HG03469 (cell line): ENCODE measurements at regions not wholly inside any gene's neighbourhood (a gene's known extent, or its start where the extent isn't known, plus 50 kb on each side); places are given as distances from the start of the nearest gene placed in this dataset.
"Not testable (repeated sequence)": the region's sequence is repeated elsewhere in the genome, so short reads cannot be mapped to it uniquely, and the experiment has no call there.

Source experiments
- ATAC-seq: cut with Tn5 transposase; IDR thresholded peaks from one replicate; pipeline ENCODE4 v1.9.1; 2021; ENCODE audit warnings: mild to moderate bottlenecking, moderate library complexity, moderate number of reproducible peaks; ENCODE audit not compliant: unreplicated experiment

DNA sequence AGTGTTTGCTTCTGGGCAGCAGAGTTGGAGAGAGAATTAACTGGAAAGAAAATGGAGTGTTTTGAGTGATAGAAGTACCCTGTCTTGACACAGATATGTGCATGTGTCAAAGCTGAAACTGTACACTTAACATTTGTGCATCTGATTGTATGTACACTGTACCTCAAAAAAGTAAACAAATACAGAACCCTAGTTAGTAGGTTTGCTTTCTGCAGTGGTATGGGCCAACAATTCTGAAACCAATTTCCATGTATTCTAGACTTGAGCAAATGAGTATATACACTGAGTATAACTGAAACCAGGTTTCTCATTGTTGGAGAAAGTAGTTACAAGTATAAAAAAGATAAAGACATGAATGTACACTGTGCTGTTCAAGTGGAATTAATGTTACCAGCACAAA is 52.4 kb downstream of the ELAPOR2 start:
- ATAC-seq = no peak

DNA sequence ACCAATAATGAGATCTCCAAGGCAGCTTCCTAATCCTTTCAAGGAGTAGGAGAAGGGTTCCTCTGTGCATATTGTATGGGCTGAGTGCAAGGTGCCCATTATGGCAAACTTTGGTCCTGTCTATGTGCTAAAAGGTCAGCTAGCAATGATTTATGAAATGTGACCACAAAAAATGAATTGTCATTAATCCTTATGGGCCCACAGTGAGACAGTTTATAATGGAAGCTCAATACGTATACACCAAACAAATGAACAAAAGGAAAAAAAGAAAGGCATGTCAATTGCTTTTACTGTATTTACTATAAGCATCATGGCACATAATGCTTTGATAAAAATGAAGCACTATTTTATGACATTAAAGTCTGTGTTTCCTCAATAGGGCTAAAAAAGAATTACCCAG is 54.5 kb downstream of the ELAPOR2 start:
- ATAC-seq = no peak

DNA sequence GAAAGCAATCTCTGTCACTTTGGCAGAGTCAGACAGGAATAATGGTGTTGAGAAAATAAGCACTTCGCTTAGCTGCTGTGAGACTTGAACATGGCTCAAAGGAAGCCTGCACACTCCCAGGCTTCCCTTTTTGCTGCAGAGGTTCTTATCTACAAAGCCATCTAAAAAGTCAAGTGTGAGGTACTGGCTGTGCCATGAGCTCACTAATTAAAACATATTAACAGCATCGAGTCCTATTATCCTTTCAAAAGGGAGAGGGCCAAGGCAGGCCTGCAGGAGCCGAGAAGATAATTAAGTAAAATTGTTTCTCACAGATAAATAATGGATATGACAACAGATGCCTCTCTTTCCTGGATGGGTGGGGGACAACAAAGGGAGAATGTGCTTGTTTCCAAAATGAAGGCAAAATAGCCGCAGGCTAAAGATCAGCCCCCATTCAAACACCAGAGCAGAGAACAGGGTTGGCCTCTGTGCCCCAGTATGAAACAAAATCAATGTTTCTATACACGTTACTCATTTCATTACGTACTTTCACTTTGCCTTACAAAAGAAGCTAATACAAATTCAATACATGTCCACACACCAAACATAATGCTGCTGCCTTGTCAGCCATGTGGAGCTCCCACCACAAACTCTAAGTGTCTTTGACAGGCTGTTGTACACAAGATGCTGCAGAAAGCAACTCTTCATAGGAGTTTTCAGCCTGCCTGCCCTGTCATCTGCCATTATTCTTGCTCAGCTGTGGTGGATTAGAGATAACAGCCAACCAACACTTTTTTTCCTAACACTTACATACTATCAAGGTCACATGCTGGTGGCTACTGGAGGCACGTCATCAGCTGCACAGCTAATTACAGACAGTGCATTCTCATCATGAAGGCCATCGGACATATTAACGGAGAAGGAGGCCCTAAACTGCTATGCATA is 55.3 kb downstream of the ELAPOR2 start:
- ATAC-seq = no peak

DNA sequence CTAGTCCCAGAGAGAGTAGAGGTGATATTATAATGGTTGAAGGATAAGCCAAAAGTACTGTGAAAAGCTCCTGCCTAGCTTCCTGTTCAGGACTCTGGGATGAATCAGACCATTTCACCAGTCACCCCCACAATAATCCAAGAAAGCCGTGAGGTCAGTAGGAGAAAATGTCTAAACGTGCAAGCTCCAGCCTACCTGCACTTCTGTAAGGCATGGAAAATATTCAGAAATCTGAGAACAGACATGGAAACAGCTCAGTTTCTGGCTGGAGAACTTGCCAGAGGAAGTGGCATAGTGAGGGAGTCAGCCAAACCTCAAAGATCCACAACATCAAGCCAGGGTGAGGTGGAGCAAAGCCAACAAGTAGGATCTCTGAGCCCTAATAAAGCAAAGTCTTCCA is 58.2 kb downstream of the ELAPOR2 start:
- ATAC-seq = no peak

DNA sequence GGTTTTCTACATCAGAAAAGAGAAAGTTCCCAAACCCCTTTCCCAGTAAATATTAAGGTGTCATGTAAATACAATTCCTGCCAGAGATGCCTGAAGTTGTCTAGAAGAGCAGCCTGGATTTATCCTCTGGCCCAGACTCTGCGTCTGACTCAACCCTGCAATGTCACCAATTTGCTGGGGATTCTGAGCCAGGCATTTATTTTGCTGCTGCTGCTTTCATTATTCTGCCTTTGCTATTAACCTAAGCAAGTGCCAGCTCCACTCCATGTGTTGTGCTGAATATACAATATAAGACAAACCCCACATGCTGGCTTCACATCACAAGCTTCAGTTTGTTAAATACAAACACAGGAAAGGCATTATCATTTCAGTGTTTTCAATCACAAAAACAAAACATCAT is 59.1 kb downstream of the ELAPOR2 start:
- ATAC-seq = no peak

DNA sequence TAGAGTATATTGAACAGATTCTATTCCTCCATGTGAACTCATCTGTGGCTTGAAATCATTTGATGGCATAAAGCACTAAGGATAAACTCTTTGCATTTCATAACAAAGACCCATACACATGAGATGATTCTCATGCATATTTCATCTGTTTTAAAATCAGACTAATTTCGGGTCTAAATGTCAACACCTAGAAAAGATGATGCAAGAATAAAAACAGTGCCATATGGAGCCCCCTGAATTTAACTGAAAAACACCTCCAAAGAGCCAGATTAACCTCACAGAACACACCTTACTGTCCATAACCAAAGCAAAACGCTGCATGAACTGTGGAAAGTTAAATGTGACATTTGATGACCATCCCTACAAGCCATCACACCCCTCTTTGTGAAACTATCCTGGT is 59.7 kb downstream of the ELAPOR2 start:
- no peak for ATAC-seq

DNA sequence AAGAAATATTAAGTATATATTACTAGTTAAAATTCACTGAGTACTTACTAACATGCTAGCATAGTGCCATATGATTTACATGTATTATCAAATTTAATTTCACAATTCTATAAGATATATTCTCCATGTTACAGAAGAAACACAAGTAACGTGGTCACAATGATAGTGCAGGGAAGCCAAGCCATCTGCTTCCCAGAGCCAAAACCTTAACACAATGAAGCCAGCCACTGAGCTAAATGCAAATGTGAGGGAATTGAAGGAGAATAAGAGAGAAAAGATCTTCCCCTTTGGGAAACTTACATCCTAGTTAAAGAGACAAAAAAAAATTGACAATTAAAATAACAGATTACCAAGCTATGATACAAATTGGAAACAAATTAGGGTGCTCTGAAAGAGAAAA is 63.6 kb downstream of the ELAPOR2 start:
- ATAC-seq = no peak

DNA sequence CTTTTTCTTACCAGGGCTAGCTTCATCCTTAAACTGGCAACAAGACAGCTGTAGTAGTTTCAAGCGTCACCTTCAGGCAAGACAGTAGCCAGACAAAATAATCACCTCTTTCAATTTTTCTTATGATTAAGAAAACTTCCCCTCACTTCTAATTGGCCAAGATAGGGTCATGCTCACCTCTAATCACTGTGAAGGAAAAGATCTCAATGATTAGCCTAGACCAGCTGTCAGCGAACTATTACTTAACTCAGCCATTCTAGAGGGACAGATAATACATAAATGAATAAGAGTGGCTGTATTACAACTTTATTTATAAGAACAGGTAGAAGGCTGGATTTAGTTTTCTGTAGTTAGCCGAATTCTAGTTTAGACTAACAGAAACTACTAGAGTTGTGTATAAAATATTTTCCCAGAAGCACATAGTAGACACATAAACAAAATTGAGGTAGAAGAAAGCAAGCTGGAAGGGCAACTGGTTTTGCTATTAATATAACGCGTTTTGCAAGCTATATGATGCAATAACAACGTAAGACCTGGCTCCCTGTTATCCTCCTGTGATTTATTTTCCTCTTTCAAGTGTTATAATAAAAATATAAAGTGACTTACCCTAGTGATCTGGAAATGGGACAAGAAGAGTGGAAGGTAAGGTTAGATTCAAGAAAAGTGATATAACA is 64.3 kb downstream of the ELAPOR2 start:
- ATAC-seq = no peak

DNA sequence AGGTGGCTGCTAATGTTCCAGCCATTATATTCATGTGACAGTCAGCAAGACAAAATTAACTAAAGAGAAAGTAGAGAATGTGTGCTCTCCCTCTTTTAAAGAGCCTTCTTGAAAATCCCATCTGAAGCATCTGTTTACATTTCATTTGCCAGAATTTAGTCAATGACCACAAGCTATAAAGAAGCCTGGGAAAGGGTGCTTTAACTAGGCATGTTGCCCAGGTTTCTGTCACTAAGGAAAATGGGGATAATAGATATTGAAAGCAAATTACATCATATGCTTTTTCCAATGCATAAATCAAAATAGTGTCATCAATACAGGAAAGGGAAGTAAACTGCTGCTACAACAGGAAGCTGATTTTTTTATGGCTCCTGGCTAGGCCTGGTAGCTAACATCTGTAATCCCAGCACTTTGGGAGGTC is 67.7 kb downstream of the ELAPOR2 start:
- no peak for ATAC-seq

DNA sequence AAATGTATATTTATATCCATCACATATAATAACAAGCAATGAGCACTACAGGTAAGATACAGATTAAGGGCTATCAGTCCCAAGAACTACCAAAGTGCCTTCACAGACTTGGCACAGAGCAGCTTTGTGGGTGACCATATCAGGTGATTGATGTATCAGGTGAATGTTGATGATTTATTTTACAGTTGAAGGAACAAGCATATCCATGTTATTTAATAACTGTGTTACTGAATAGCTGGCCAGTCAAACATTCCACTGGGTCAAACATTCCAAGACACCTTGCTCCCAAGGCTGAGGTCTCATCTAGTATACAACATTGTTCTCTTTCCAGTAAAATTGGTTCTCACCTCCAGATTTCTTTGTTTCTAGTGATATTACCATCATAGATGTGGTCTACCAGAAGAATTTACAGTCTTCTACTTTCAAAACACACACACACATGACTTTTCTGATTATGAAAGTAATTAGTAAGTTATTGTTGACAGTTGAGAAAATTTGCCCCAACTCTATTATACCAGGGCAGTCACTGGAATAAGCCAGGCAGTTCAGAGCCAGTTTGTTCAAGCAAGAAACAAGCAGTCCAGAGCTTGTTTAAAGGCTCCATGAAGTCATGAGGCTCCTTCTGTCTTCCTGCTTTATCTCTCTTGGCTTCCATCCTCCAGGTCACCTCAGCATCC is 68.2 kb downstream of the ELAPOR2 start:
- no peak for ATAC-seq

DNA sequence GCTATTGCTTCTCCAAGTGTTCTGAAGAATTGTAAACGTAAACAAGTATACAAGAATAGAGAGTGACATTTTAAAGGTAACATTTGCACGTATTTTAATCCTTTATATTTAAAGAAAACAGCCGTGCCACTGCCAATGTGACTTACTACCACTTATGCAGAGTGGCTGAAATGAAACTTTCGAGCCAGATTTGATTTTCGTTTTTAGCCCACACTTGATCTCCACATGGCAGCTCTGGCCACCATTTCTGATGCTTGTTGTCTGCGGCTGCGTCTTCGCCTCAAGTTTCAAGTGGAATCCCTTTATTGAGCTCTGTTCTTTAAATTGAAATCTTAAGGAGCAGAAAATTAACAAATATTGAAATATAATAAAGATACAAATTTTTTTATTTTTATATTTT is 70.0 kb downstream of the ELAPOR2 start:
- no peak for ATAC-seq

DNA sequence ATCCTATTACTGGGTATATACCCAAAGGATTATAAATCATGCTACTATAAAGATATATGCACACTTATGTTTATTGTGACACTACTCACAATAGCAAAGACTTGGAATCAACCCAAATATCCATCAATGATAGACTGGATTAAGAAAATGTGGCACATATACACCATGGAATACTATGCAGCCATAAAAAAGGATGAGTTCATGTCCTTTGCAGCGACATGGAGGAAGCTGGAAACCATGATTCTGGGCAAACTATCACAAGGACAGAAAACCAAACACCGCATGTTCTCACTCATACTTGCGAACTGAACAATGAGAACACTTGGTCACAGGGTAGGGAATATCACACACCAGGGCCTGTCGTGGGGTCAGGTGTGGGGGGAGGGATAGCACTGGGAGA is 71.6 kb downstream of the ELAPOR2 start:
- not testable (repeated sequence) for ATAC-seq

DNA sequence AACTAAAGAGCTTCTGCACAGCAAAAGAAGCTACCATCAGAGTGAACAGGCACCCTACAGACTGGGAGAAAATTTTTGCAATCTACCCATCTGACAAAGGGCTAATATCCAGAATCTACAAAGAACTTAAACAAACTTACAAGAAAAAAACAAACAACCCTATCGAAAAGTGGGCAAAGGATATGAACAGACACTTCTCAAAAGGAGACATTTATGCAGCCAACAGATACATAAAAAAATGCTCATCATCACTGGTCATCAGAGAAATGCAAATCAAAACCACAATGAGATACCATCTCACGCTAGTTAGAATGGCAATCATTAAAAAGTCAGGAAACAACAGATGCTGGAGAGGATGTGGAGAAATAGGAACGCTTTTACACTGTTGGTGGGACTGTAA is 72.1 kb downstream of the ELAPOR2 start:
- not testable (repeated sequence) for ATAC-seq

DNA sequence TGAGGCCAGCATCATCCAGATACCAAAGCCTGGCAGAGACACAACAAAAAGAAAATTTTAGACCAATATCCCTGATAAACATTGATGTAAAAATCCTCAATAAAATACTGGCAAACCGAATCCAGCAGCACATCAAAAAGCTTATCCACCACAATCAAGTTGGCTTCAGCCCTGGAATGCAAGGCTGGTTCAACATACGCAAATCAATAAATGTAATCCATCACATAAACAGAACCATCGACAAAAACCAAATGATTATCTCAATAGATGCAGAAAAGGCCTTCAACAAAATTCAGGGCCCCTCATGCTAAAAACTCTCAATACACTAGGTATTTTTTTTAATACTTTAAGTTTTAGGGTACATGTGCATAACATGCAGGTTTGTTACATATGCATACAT is 74.1 kb downstream of the ELAPOR2 start:
- not testable (repeated sequence) for ATAC-seq

DNA sequence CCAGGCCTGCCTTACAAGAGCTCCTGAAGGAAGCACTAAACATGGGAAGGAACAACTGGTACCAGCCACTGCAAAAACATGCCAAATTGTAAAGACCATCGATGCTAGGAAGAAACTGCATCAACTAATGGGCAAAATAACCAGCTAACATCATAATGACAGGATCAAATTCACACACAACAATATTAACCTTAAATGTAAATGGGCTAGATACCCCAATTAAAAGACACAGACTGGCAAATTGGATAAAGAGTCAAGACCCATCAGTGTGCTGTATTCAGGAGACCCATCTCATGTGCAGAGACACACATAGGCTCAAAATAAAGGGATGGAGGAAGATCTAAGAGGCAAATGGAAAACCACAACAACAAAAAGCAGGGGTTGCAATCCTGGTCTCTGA is 75.8 kb downstream of the ELAPOR2 start:
- ATAC-seq = not testable (repeated sequence)

DNA sequence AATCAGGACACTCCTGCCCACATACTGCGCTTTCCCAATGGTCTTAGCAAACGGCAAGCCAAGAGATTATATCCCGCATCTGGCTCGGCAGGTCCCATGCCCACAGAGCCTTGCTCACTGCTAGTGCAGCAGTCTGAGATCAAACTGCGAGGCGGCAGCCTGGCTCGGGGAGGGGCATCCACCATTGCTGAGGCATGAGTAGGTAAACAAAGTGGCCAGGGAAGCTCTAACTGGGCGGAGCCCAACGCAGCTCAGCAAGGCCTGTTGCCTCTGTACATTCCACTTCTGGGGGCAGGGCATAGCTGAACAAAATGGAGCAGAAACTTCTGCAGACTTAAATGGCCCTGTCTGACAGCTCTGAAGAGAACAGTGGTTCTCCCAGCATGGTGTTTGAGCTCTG is 77.5 kb downstream of the ELAPOR2 start:
- not testable (repeated sequence) for ATAC-seq

DNA sequence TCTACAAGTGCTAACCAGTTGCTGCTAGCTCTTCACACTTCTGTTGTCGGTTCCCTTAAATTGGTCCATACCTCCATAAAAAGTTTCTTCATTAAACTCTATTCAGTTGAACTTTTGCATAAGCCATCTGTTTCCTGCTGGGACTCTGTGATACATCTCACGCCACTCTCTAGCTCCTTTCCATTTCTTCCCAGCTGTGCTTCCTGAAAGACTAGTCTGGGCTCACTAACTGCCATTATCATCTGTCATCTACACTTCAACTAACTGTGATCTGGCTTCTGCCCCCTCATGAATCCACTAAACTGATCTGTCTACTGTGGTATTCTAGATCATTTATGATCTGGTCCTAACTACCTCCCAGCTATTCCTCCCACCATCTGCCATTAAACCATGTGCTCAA is 78.3 kb downstream of the ELAPOR2 start:
- ATAC-seq = no peak

DNA sequence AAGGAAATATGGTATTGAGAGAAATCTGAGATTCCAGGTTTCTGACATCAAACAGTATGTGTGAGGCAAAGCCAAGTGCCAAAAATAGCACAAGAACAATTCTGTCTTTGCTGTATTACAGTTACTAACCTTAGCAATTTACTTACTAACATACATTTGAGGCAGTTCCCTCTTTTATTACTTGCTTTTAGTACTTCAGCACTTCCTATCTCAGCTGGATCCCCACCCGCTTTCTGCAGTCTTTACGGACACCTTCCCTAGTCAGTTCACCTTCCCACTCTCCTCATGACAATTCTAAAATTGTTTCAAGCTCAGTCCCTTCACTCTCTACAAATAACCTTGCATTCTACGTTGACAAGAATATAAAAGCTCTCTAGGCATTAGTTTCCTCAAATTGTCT is 79.2 kb downstream of the ELAPOR2 start:
- no peak for ATAC-seq

DNA sequence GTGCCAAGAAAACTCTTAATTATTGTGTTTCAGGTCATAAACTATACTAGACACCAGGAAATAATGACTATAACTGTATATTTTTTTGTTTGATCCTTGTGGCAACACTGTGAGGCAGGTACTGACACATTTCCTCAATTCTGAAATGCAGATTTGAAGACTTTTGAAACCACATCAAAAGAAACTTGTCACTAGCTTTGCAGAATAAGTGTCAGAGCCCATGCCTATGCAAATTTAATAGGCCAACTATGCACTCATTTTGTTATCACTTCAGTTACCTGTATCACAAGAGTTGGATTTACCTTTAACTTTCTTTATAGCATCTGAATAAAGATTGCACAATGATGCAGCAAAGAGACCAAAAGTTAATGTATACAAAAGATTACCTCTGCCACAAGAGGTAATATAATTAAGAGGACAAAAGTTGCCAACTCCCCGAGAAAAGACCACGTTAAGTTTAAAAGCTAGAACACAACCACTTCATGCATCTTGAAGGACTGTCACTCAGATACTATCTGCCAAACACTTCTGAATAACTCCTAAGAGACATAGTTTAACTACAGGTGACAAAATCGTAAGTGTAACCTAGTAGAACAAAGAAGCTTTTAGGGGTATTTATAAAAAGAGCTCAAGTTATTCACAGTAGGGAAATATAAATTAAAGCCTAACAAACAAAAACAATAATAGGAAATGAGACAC is 80.5 kb downstream of the ELAPOR2 start:
- peak; percentile 98 for ATAC-seq

DNA sequence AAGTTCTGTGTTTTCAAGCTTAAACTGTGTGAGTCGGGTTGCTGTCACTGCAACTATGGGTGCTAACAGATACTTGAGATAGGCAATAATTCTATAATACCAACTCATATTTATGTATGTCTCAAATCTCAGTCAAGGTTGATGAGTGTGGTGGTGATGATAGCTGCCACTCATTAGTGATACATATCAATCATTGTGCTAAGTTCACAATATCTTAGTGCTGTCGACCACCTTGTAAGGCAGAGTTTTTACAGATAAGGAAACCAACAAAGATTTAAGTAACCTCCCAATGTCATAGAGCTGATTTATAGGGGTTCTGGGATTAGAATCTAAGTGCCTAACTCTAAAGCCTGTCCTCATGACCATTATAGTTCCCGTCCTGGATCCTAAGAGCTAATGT is 82.5 kb downstream of the ELAPOR2 start:
- no peak for ATAC-seq

DNA sequence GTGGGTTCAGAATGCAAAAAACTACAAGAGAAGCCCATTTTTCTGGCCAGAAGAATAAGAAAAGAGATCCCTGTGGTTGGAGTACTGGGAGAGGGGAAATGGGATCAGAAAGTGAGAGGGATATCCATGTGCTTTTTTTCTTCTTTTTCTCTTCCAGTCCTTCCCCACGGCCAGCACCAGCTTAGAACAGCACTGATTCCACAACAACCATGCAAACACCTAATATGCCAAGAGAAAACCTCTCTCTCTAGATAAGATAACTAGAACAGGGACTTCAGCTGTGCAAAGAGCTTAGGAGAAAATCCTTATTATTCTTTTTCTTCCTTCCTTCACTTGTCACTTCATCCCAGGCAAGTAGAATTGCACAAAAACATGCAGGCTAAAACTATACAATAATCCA is 83.5 kb downstream of the ELAPOR2 start:
- ATAC-seq = no peak
